ENCODE measurements at regions not wholly inside any gene's neighbourhood (a gene's known extent, or its start where the extent isn't known, plus 50 kb on each side); places are given as distances from the start of the nearest gene placed in this dataset.

GRCh38 chrX:46130247-46130646 is 415.0 kb downstream of the ZNF674 start:
- Histone ChIP-seq H3K14ac (ENCODE audit: insufficient read depth, low read length) (no peak overlapping the region), H2BK5ac (ENCODE audit: insufficient read length, low read length) (no peak overlapping the region), H3K27me3 (ENCODE audit: insufficient read depth, low read length) (no peaks in the 10 kb centered on the region), H3K4ac (ENCODE audit: low read depth, low read length) (no peak overlapping the region), H3K23ac (ENCODE audit: insufficient read length, low read depth, low read length) (no peak overlapping the region), H4K8ac (replicated peaks; ENCODE audit: insufficient read length, low read depth, low read length) (no peak overlapping the region), H3K56ac (ENCODE audit: insufficient read length, low read depth, low read length) (no peak overlapping the region), H3K23me2 (ENCODE audit: insufficient read length, low read depth, low read length, poor library complexity, severe bottlenecking) (no peaks in the 10 kb centered on the region), H3K18ac (ENCODE audit: insufficient read length, low read depth, low read length) (no peak overlapping the region), H2AFZ (ENCODE audit: low read length) (no peak overlapping the region), H3K9ac (ENCODE audit: extremely low read depth, insufficient read length, low read length) (no peak overlapping the region), H3T11ph (ENCODE audit: low read length) (no peak overlapping the region), H2BK15ac (ENCODE audit: low read depth, low read length) (no peak overlapping the region), H2BK12ac (ENCODE audit: insufficient read length, low read depth, low read length) (no peak overlapping the region), H4K91ac (ENCODE audit: insufficient read length, low read depth, low read length) (no peak overlapping the region), H3K9me3 (ENCODE audit: control insufficient read depth, low read depth, low read length) (no peaks in the 10 kb centered on the region), H2BK20ac (ENCODE audit: low read depth, low read length, poor library complexity, severe bottlenecking) (no peak overlapping the region), H3K79me1 (ENCODE audit: insufficient read depth, low read depth, low read length, poor library complexity, severe bottlenecking) (no peaks in the 10 kb centered on the region), H3K27ac (ENCODE audit: insufficient read length, low read depth, low read length) (no peak overlapping the region), H2AK5ac (ENCODE audit: insufficient read length, low read length) (no peak overlapping the region), H4K5ac (ENCODE audit: insufficient read length, low read depth, low read length) (no peak overlapping the region), H4K20me1 (ENCODE audit: control insufficient read depth, insufficient read depth, insufficient read length) (no peaks in the 10 kb centered on the region), H3K79me2 (ENCODE audit: insufficient read depth, low read length) (no peaks in the 10 kb centered on the region), H3K4me2 (ENCODE audit: insufficient read depth, insufficient read length, low read length) (no peak overlapping the region), H2BK120ac (ENCODE audit: low read depth, low read length, poor library complexity, severe bottlenecking) (no peak overlapping the region), H3K4me1 (ENCODE audit: insufficient read depth, low read length) (no peaks in the 10 kb centered on the region)
- Mint-ChIP-seq H3K4me3 (no peak overlapping the region), H3K27me3 (ENCODE audit: low read depth) (no peaks in the 10 kb centered on the region; the same call in none of the 2 replicates), H3K27ac (no peak overlapping the region), H3K36me3 (ENCODE audit: insufficient read depth in 1 of 3, low read depth in 3 of 3) (no peaks in the 10 kb centered on the region), H3K4me1 (peaks cover 0 to 2% of the 10 kb centered on the region in 2 experiments; a peak in 3 of 4 replicates), H3K9me3 (peaks cover 31 to 37% of the 10 kb centered on the region in 2 experiments)
- no CpG with 5 or more reads among the region's 6 CpGs for WGBS (ENCODE audit: extremely low coverage, insufficient read length, low lambda C conversion rate)
- no peak for TF ChIP-seq CTCF (conservative IDR thresholded peaks at IDR 0.05)
- no peak for DNase-seq
